Neural progenitor cell (in vitro differentiated cells): ENCODE measurements at regions not wholly inside any gene's neighbourhood (a gene's known extent, or its start where the extent isn't known, plus 50 kb on each side); places are given as distances from the start of the nearest gene placed in this dataset.

Experiments used
- CTCF ChIP-seq: fragments of 200-600 bp; sonication (generic); IDR thresholded peaks from 2 replicates; pipeline ENCODE4 v1.5.1; 2017; ENCODE audit warnings: antibody characterized with exemption, mild to moderate bottlenecking
- EZH2 ChIP-seq: fragments of 200-600 bp; sonication (generic); IDR thresholded peaks from 2 replicates; pipeline ENCODE4 v1.6.1; 2017; ENCODE audit warnings: antibody characterized with exemption, mild to moderate bottlenecking, moderate library complexity
- EZH2phosphoT487 ChIP-seq: fragments of 200-600 bp; sonication (generic); IDR thresholded peaks from 2 replicates; pipeline ENCODE4 v1.6.1; 2017; ENCODE audit warnings: antibody characterized with exemption

DNA sequence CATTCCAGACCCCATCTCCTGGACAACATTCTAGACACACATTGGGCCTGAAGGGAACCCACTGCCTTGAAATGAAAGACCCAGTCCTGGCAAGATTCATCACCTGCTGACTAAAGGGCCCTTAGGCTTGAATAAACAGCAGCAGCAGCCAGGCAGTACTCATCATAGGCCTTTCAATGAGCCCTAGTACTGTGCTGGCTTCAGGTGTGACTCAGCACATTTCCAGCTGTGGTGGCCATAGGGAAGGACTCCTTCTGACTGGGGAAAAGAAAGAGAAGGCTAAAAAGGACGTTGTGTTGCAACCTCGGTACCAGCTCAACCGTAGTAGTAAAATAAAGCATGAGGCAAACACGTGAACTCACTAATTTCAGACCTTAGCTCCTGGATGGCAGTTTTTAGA lies 344.0 kb downstream of the ACTRT1 start:
- no peak for TF ChIP-seq CTCF
- TF ChIP-seq EZH2phosphoT487, result no peak
- TF ChIP-seq EZH2, result no peak
